Esophagus muscularis mucosa (tissue), 4 donors: ENCODE measurements at regions not wholly inside any gene's neighbourhood (a gene's known extent, or its start where the extent isn't known, plus 50 kb on each side); places are given as distances from the start of the nearest gene placed in this dataset.

Experiments
- DNase-seq: peaks from one replicate; pipeline ENCODE4 v3.0.0-alpha.2; 2017; ENCODE audit errors: extremely low spot score
- H3K27ac ChIP-seq, 4 donors: fragments of 200-600 bp; sonication (generic); replicated peaks in 1 of 4; 1 replicate in 3 of 4; 2 replicates in 1 of 4; pipeline ENCODE4 v1.5.1; 2016 to 2019; ENCODE audit warnings: mild to moderate bottlenecking in 1 of 4
- H3K27me3 ChIP-seq, 4 donors: fragments of 200-600 bp; sonication (generic); one replicate each; pipeline versions ENCODE4 v1.5.1 to v1.6.0; 2016 to 2019
- H3K36me3 ChIP-seq, 4 donors: fragments of 200-600 bp; sonication (generic); one replicate each; pipeline ENCODE4 v1.5.1; 2016 to 2019
- H3K4me1 ChIP-seq, 4 donors: fragments of 200-600 bp; sonication (generic); one replicate each; pipeline ENCODE4 v1.5.1; 2016 to 2019
- H3K4me3 ChIP-seq, 4 donors: fragments of 200-600 bp; sonication (generic); 1 replicate in 2 of 4; 2 replicates in 2 of 4; pipeline ENCODE4 v1.5.1; 2016 to 2019; ENCODE audit warnings: mild to moderate bottlenecking in 4 of 4, moderate library complexity in 1 of 4
- H3K9me3 ChIP-seq, 4 donors: fragments of 200-600 bp; sonication (generic); 1 replicate in 3 of 4; 2 replicates in 1 of 4; pipeline ENCODE4 v1.5.1; 2016 to 2019
- EP300 ChIP-seq: sonication (generic); formaldehyde crosslinking; IDR thresholded peaks from one replicate; pipeline ENCODE4 v1.6.1; 2017; ENCODE audit warnings: antibody characterized with exemption
- POLR2A ChIP-seq: fragments of 450-650 bp; IDR thresholded peaks from one replicate; pipeline ENCODE4 v1.6.1; 2017; ENCODE audit warnings: antibody characterized with exemption, moderate library complexity, mild to moderate bottlenecking, low read depth
- POLR2AphosphoS5 ChIP-seq, 2 donors: sonication (generic); formaldehyde crosslinking; IDR thresholded peaks; one replicate each; pipeline ENCODE4 v1.6.1; 2017; ENCODE audit warnings: antibody characterized with exemption in 2 of 2
- WGBS: methylation state at CpG from one replicate; pipeline ENCODE4 v1.1.5; 2018; 5-methylcytosine and 5-hydroxymethylcytosine counted together
- intact Hi-C: fragments of 100-400 bp; cut with DNase I; formaldehyde crosslinking; loops from one replicate; pipeline ENCODE4 v1.15.1; 2023
- TF ChIP-seq, protein P1 (sequence below), 3 experiments: fragments of 200-600 bp in 2 of 3; fragments of 450-650 bp in 1 of 3; sonication (generic) in 2 of 3; IDR thresholded peaks; one replicate each; pipeline ENCODE4 v1.5.1; 2017 to 2019; ENCODE audit warnings: antibody characterized with exemption in 3 of 3, mild to moderate bottlenecking in 2 of 3, moderate library complexity in 1 of 3

DNA sequence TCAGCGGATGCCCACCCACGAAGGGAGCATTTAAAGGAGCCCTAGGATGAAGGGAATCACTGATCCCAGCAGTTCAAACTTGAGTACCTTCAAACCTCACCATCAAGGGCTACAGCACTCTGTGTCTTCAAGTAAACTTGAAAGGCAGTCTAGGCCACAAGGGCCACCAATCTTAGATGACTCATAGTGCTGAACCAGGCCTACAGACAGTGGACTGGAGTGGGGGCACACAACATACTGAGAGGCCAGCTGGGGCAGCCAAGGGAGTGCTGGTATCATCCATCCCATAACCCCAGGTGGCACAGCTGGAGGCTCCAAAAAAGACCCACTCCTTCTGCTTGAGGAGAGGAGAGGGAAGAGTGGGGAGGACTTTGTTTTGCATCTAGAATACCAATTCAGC, 345.4 kb downstream of the DUSP10 start:
- DNase-seq, result no peak
- peaks cover 0 to 26% (median 17%) of the 10 kb centered on the region in 4 donors for H3K4me1 ChIP-seq
- no peak overlapping the region for H3K27ac ChIP-seq
- H3K4me3 ChIP-seq, result no peak overlapping the region
- no peaks in the 10 kb centered on the region for H3K36me3 ChIP-seq
- H3K27me3 ChIP-seq, result no peaks in the 10 kb centered on the region
- whole genome bisulfite sequencing, result 100% methylated on average over 2 of the region's 2 CpGs
- intact Hi-C loops, result no loop called here
- no peak for TF ChIP-seq EP300
- TF ChIP-seq, protein P1, sequence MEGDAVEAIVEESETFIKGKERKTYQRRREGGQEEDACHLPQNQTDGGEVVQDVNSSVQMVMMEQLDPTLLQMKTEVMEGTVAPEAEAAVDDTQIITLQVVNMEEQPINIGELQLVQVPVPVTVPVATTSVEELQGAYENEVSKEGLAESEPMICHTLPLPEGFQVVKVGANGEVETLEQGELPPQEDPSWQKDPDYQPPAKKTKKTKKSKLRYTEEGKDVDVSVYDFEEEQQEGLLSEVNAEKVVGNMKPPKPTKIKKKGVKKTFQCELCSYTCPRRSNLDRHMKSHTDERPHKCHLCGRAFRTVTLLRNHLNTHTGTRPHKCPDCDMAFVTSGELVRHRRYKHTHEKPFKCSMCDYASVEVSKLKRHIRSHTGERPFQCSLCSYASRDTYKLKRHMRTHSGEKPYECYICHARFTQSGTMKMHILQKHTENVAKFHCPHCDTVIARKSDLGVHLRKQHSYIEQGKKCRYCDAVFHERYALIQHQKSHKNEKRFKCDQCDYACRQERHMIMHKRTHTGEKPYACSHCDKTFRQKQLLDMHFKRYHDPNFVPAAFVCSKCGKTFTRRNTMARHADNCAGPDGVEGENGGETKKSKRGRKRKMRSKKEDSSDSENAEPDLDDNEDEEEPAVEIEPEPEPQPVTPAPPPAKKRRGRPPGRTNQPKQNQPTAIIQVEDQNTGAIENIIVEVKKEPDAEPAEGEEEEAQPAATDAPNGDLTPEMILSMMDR (IDR thresholded peaks at IDR 0.05), result no peak
- TF ChIP-seq POLR2AphosphoS5 (IDR thresholded peaks at IDR 0.05), result no peak
- no peak for TF ChIP-seq POLR2A
- peaks cover 0 to 6% (median 0%) of the 10 kb centered on the region in 4 donors for H3K9me3 ChIP-seq

DNA sequence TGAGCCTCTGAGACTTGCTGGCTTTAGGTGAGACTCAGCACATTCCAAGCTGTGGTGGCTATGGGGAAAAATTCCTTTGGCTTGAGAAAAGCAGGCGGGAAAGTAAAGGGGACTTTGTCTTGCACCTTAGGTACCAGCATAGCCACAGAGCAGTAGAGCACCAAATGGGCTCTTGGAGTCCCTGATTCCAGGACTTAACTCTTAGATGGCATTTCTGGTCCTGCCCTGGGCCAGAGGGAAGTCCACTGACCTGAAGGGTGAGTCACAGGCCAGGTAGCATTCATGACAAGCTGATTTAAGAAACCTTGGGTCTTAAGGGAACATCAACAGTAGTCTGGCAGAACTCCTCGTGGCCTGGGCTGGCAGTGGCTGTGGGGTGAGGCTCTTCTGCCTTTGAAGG, 344.7 kb downstream of the DUSP10 start:
- no peak overlapping the region for H3K27ac ChIP-seq
- peaks cover 0 to 6% (median 0%) of the 10 kb centered on the region in 4 donors for H3K9me3 ChIP-seq
- 93% methylated on average over 2 of the region's 2 CpGs for WGBS
- intact Hi-C loops, result no loop called here
- H3K27me3 ChIP-seq, result no peaks in the 10 kb centered on the region
- no peak for DNase-seq
- TF ChIP-seq EP300 (no peak), POLR2AphosphoS5 (IDR thresholded peaks at IDR 0.05) (no peak)
- no peaks in the 10 kb centered on the region for H3K36me3 ChIP-seq
- no peak overlapping the region for H3K4me3 ChIP-seq
- H3K4me1 ChIP-seq, result peaks cover 0 to 22% (median 16%) of the 10 kb centered on the region in 4 donors

DNA sequence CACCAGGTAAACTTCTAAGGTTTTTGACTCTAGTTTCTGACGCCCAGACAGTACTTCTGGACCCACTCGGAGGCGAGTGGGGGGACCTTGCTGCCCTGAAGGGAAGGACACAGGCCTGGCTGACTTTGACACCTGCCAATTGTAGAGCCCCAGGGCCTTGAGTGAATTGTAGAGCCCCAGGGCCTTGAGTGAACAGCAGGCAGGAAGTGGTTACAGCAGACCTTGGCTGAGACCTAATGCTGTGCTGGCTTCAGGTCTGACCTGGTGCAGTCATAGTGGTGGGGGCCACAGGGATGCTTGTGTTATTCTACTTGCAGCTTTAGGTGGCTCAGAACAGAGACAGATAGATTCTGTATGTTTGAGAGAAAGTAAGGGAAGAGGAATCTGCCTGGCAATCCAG, 344.3 kb downstream of the DUSP10 start:
- Histone ChIP-seq H3K4me1 (peaks cover 0 to 18% (median 14%) of the 10 kb centered on the region in 4 donors), H3K4me3 (no peak overlapping the region), H3K27ac (no peak overlapping the region), H3K27me3 (no peaks in the 10 kb centered on the region), H3K36me3 (no peaks in the 10 kb centered on the region), H3K9me3 (peaks cover 0 to 6% (median 0%) of the 10 kb centered on the region in 4 donors)
- no peak for DNase-seq
- TF ChIP-seq, protein P1 (IDR thresholded peaks at IDR 0.05), result no peak
- TF ChIP-seq POLR2A (no peak), EP300 (no peak), POLR2AphosphoS5 (IDR thresholded peaks at IDR 0.05) (no peak)
- intact Hi-C loops, result no loop called here
- WGBS, result 100% methylated on average over 3 of the region's 3 CpGs

DNA sequence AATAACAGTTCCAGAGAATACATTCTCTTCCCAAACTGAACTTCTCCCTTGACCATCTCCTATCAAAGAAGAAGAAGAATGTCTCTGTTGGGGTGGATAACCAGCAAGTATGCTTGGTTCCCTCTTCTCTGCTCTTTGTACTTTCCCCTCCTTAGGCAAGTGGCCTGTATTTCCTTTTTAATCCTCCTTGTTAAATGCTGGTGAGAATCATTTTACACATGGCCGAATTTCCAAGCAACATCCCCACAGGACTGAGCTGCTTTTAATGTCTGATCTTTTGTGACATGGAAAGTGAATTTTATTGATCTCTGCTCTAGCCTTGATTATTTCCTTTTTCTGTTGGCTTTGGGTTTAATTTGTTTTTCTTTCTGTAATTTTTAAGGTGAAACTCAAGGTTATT, 336.7 kb downstream of the DUSP10 start:
- TF ChIP-seq, protein P1 (IDR thresholded peaks at IDR 0.05), result no peak
- no peak for TF ChIP-seq EP300
- Histone ChIP-seq H3K36me3 (no peaks in the 10 kb centered on the region), H3K27me3 (no peaks in the 10 kb centered on the region), H3K9me3 (no peaks in the 10 kb centered on the region), H3K4me3 (no peak overlapping the region), H3K4me1 (no peaks in the 10 kb centered on the region), H3K27ac (no peak overlapping the region)
- intact Hi-C loops, result no loop called here
- DNase-seq, result no peak
- whole genome bisulfite sequencing, result 97% methylated on average over 1 of the region's 1 CpG

DNA sequence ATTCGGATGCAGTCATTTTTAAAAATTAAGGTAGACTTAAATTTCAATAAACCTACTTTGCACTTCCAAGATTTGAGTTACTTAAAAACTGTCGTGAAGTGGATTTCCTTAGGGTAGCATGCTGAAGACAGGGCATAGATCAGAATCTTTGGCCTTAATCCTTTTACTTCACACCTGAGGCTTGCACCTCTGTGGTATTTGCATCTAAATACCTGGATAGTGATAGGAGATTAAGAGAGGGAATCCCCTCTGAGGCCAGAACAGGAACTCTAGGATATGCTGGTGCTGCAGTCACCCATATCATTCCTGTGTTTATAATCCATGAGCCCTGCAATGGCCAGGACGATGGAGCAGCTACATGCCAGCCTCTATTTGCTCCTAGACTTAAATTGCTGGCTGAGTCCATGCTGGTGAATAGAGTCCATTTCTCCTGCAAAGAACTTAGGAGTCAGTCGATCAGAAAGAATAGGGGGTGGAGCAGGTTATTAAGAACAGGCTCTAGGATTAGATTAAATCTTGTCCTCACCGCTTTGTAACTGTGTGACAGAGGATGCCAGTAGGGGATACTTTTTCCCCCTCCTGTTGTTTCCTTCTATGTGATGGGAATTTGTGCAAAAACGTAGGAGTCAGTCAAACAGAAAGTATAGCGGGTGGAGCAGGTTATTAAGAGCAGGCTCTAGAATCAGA, 333.6 kb downstream of the DUSP10 start:
- no peak for TF ChIP-seq EP300
- TF ChIP-seq POLR2A, result no peak
- TF ChIP-seq, protein P1 (IDR thresholded peaks at IDR 0.05), result no peak
- TF ChIP-seq POLR2AphosphoS5 (IDR thresholded peaks at IDR 0.05), result no peak
- no peaks in the 10 kb centered on the region for H3K36me3 ChIP-seq

More for the DNA sequence above, 333.6 kb downstream of the DUSP10 start:
- no peak for DNase-seq
- no peaks in the 10 kb centered on the region for H3K4me1 ChIP-seq
- no peak overlapping the region for H3K27ac ChIP-seq
- no peak overlapping the region for H3K4me3 ChIP-seq
- H3K27me3 ChIP-seq, result no peaks in the 10 kb centered on the region
- WGBS, result 74% methylated on average over 7 of the region's 7 CpGs
- no peaks in the 10 kb centered on the region for H3K9me3 ChIP-seq
- intact Hi-C loops, result no loop called here
